Activated naive CD8-positive, alpha-beta T cell treated with anti-CD3 and anti-CD28 coated beads for 36 hours (primary cell): ENCODE measurements at regions not wholly inside any gene's neighbourhood (a gene's known extent, or its start where the extent isn't known, plus 50 kb on each side); places are given as distances from the start of the nearest gene placed in this dataset.

Experiments used
- DNase-seq: peaks from one replicate; pipeline ENCODE4 v3.0.0; 2021
- H3K27ac Mint-ChIP-seq: one replicate; pipeline ENCODE4 v1.8.0; 2022; ENCODE audit warnings: mild to moderate bottlenecking, moderate library complexity, mixed read lengths
- H3K27me3 Mint-ChIP-seq: one replicate; pipeline ENCODE4 v1.8.0; 2022; ENCODE audit warnings: mild to moderate bottlenecking, mixed read lengths
- H3K36me3 Mint-ChIP-seq: one replicate; pipeline ENCODE4 v1.8.0; 2021; ENCODE audit warnings: mild to moderate bottlenecking, mixed read lengths
- H3K4me1 Mint-ChIP-seq: one replicate; pipeline ENCODE4 v1.8.0; 2021; ENCODE audit warnings: mixed read lengths
- H3K4me3 Mint-ChIP-seq: one replicate; pipeline ENCODE4 v1.8.0; 2022; ENCODE audit warnings: mild to moderate bottlenecking, moderate library complexity, mixed read lengths
- H3K9me3 Mint-ChIP-seq: one replicate; pipeline ENCODE4 v1.8.0; 2022; ENCODE audit warnings: mixed read lengths

DNA sequence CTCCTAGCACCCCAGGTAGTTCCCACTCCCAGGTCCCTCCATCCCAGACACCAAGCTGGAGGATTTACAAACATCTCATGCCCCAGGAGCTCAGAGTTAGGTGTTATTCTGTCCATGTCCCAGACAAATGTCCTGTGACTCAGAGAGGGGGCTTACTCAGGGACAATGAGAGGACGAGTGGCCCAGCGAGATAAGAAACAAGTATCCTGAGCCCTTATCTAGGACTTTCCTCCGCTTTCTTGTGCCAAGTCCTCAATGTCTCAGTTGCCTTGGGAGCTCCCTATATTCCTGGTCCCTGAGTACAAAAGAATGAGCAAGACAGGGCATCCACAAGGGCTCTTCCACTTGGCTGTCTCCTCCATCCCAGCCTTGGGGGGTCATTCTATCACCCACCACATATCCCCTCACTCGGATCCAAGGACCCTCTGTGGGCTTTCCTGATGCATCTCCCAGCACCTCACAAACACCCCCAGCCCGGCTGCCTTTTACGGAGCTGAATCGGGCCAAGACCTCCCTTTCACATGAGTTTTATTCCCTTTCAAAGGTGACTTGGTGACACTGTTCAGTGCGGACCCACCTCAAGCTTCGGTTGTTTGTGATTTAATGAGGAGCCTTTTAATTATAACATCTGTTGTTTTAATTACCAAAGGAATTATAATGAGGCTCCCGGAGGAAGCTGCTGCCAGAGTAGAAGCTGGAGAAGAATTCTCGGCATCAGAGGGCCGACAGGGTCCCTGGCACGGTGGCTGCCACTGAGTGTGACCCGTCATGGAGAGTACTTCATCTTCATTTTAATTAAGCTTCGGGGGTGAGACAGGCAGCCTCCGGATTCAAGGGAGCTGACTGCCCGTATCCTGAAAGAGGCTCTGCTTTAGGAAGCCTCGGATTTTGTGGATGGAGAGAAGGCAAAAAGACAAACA lies 121.5 kb downstream of the WSCD1 start:
- Mint-ChIP-seq H3K4me1 (no peaks in the 10 kb centered on the region), H3K36me3 (peaks cover 4% of the 10 kb centered on the region), H3K27ac (no peak overlapping the region), H3K9me3 (peaks cover 5% of the 10 kb centered on the region), H3K27me3 (peaks cover 11% of the 10 kb centered on the region), H3K4me3 (no peak overlapping the region)
- no peak for DNase-seq

- Mint-ChIP-seq H3K4me3 (no peak overlapping the region), H3K9me3 (no peaks in the 10 kb centered on the region), H3K27ac (no peak overlapping the region)
These were observed 117.7 kb downstream of the WSCD1 start for GRCh38 chr17:6187836-6188235.

DNA sequence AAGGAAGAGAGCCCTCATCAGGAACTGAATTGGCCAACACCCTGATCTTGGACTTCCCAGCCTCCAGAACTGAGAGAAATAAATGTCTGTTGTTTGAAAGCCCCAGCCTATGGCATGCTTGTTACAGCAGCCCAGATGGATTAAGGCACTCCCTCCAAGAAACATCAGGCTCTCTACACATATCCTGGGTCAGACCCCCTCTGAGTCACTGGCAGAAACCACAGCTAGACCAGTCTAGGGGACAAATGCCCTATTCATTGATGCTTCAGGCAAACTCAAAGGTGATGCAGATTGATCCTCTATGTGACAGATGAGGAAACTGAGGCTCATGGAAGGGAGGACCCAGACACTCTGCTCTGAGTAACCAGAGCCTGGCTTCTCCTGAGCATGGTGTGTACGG lies 116.8 kb downstream of the WSCD1 start:
- Mint-ChIP-seq H3K27me3 (peaks cover 19% of the 10 kb centered on the region), H3K9me3 (no peaks in the 10 kb centered on the region)

More at GRCh38 chr17:6187836-6188235, 117.7 kb downstream of the WSCD1 start:
- H3K4me1 Mint-ChIP-seq: no peaks in the 10 kb centered on the region
- no peaks in the 10 kb centered on the region for H3K36me3 Mint-ChIP-seq
- no peak for DNase-seq
- peaks cover 18% of the 10 kb centered on the region for H3K27me3 Mint-ChIP-seq

GRCh38 chr17:6184508-6184907 lies 114.3 kb downstream of the WSCD1 start:
- Mint-ChIP-seq H3K36me3 (no peaks in the 10 kb centered on the region), H3K4me3 (no peak overlapping the region), H3K27ac (no peak overlapping the region), H3K4me1 (no peaks in the 10 kb centered on the region), H3K27me3 (peaks cover 22% of the 10 kb centered on the region), H3K9me3 (no peaks in the 10 kb centered on the region)
- no peak for DNase-seq

More for the DNA sequence above, 116.8 kb downstream of the WSCD1 start:
- no peaks in the 10 kb centered on the region for H3K4me1 Mint-ChIP-seq
- no peaks in the 10 kb centered on the region for H3K36me3 Mint-ChIP-seq
- no peak overlapping the region for H3K27ac Mint-ChIP-seq
- no peak overlapping the region for H3K4me3 Mint-ChIP-seq
- DNase-seq: no peak

GRCh38 chr17:6179017-6179416 lies 108.8 kb downstream of the WSCD1 start:
- Mint-ChIP-seq H3K9me3 (no peaks in the 10 kb centered on the region), H3K27ac (no peak overlapping the region), H3K36me3 (no peaks in the 10 kb centered on the region), H3K4me1 (no peaks in the 10 kb centered on the region), H3K27me3 (peaks cover 20% of the 10 kb centered on the region), H3K4me3 (no peak overlapping the region)
- no peak for DNase-seq

- Mint-ChIP-seq H3K36me3 (no peaks in the 10 kb centered on the region), H3K27ac (no peak overlapping the region), H3K4me3 (no peak overlapping the region), H3K27me3 (peaks cover 17% of the 10 kb centered on the region), H3K4me1 (no peaks in the 10 kb centered on the region), H3K9me3 (no peaks in the 10 kb centered on the region)
- DNase-seq: no peak
These were observed 107.9 kb downstream of the WSCD1 start for GRCh38 chr17:6177941-6178694.
